Activated naive CD4-positive, alpha-beta T cell treated with anti-CD3 and anti-CD28 coated beads, Interleukin-2, amount 50 U/mL, for 72 hours (primary cell): ENCODE measurements at regions not wholly inside any gene's neighbourhood (a gene's known extent, or its start where the extent isn't known, plus 50 kb on each side); places are given as distances from the start of the nearest gene placed in this dataset.

Source experiments
- ATAC-seq, 2 donors: fragments of 150-1000 bp; cut with Tn5 transposase; 2 replicates each; pipeline ENCODE4 v1.10.0; 2021; ENCODE audit warnings: mild to moderate bottlenecking in 2 of 2, moderate library complexity in 2 of 2
- DNase-seq, 2 donors: peaks; one replicate each; pipeline ENCODE4 v3.0.0; 2021 to 2022; ENCODE audit warnings: low spot score in 2 of 2
- H3K27ac Mint-ChIP-seq, 2 donors: one replicate each; pipeline ENCODE4 v1.8.0; 2022; ENCODE audit warnings: mild to moderate bottlenecking in 2 of 2, mixed read lengths in 2 of 2
- H3K36me3 Mint-ChIP-seq, 2 donors: one replicate each; pipeline ENCODE4 v1.8.0; 2022; ENCODE audit warnings: mixed read lengths in 2 of 2
- H3K9me3 Mint-ChIP-seq, 2 donors: one replicate each; pipeline ENCODE4 v1.8.0; 2022; ENCODE audit warnings: mixed read lengths in 2 of 2

DNA sequence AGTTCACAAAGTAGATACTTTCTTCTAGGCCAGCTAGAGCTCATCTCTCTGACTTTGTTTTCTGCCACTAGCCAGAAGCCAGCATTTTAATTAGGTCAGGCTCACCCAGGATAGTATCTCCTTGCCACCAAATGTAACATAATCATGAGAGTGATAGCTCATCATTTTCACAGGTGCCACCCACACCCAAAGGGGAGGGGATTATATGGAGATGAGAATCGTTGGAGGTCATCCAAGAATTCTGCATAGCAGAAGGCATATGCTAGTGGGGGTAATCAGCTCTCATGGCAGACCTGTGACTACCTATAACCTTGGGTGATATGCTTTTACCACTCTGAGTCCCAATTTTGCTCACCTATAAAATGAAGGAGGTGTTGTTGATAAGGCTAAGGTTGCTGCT lies 523.0 kb downstream of the METTL15 start:
- no peaks in the 10 kb centered on the region for H3K36me3 Mint-ChIP-seq

DNA sequence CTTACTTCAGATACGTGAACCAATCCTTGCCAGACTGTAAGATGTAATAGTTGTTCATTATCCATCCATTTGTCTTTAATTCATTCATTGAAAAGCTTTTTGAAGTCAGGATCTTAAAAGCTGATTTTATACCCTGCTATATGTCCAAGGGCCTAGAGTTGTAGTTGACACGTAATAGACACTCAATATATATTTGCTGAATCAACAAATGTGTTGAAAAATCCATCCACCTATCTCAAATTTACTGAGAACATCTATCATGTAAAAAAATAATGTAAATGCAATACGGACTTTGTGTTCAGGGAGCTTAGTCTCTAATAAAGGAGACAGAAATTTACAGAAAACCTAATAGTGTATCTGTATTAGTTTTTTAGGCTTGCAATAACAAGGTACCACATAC lies 521.0 kb downstream of the METTL15 start:
- DNase-seq (no peak), ATAC-seq (no peak)
- peaks cover 5 to 6% of the 10 kb centered on the region in 2 donors for H3K9me3 Mint-ChIP-seq
- no peak overlapping the region for H3K27ac Mint-ChIP-seq
- H3K36me3 Mint-ChIP-seq = no peaks in the 10 kb centered on the region

More for the DNA sequence above, 523.0 kb downstream of the METTL15 start:
- Mint-ChIP-seq H3K27ac (no peak overlapping the region), H3K9me3 (peaks cover 5 to 6% of the 10 kb centered on the region in 2 donors)
- no peak for ATAC-seq
- no peak for DNase-seq

DNA sequence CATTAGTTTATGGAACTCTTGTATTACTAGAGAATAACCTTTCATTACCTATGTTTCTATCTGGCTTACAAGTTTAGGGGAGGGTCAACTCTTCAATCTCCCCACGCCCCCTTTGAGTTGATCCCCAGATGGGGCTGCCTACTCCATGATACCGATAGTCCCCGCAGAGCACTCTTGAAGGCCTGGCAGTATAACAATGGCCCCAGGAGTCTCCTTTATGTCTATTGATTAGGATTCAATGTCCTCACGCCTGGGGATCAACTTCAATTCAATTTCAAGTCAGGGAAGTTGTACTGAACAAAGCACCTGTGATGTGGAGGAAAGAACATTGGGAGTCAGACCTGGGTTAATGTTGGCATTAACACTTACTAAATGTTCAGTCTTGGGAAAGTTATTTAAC lies 520.2 kb downstream of the METTL15 start:
- ATAC-seq = no peak
- Mint-ChIP-seq H3K36me3 (no peaks in the 10 kb centered on the region), H3K27ac (no peak overlapping the region), H3K9me3 (peaks cover 6 to 7% of the 10 kb centered on the region in 2 donors)
- DNase-seq = no peak

DNA sequence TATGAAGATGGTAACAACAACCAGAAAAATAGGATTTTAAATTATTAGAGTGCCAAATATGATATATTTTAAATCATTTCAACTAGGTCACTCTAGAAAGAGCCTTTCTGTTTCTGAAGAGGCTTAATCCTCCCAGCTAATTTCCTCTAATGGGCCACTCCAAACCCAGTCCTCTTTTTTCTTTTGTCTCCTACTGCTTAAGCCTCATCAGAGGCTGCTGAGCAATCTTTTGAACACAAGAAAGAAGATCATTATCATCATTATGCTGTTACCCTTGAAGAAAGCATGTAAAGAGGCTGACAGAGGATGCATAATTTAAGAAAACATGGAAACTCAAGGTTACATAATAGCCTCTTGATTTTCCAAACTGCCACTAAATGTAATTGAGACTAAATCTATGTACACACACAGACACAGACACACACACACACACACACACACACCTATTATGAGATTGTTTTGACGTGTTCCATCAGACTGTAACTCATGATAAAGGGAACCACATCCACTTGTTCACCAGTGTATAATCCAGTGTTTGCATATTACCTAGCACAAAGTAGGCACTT lies 519.6 kb downstream of the METTL15 start:
- H3K36me3 Mint-ChIP-seq = no peaks in the 10 kb centered on the region
- DNase-seq (no peak), ATAC-seq (no peak)
- no peak overlapping the region for H3K27ac Mint-ChIP-seq
- H3K9me3 Mint-ChIP-seq = peaks cover under 1 to 7% of the 10 kb centered on the region in 2 donors

DNA sequence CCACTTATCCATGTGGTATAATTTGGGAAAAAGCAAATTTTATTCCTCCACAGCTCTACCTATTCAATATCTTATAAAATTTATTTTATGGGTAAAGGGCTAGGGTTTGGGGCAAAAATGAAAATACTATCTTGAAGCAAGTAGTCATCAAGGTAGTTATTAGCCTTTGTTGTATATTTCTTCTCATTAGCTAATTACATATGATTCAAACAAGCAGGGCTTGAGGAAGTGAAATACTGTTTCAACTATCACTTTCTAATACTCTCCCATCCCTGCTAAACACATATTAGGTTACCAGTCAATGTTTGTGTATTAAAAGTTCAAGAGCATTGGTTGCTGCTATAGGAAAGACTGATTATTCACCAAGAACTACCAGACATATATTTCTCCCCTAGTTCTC lies 517.3 kb downstream of the METTL15 start:
- no peak for ATAC-seq
- peaks cover 5 to 12% of the 10 kb centered on the region in 2 donors for H3K9me3 Mint-ChIP-seq
- no peak for DNase-seq
- no peak overlapping the region for H3K27ac Mint-ChIP-seq
- no peaks in the 10 kb centered on the region for H3K36me3 Mint-ChIP-seq

DNA sequence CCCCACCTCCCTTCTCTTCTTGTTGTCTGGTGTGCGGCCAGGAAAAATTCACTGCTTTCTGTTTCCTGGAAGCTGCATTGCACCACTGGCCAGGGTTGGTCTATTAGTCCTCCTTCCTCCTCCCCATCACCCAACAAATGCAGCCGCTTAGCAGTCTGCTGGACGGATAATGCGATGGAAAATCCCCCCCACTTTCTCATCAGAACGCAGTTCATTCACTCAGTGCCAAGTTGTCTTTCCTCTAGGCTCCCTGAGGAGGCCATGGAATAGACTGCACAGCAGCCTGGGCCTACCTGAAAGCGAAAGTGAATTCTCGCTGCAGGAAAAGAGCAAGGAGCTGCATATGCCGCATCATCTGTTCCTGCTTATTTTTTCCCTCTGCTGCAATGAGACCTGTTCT lies 513.6 kb downstream of the METTL15 start:
- H3K9me3 Mint-ChIP-seq = peaks cover 5 to 7% of the 10 kb centered on the region in 2 donors
- no peaks in the 10 kb centered on the region for H3K36me3 Mint-ChIP-seq
- ATAC-seq (no peak), DNase-seq (no peak)
- no peak overlapping the region for H3K27ac Mint-ChIP-seq

DNA sequence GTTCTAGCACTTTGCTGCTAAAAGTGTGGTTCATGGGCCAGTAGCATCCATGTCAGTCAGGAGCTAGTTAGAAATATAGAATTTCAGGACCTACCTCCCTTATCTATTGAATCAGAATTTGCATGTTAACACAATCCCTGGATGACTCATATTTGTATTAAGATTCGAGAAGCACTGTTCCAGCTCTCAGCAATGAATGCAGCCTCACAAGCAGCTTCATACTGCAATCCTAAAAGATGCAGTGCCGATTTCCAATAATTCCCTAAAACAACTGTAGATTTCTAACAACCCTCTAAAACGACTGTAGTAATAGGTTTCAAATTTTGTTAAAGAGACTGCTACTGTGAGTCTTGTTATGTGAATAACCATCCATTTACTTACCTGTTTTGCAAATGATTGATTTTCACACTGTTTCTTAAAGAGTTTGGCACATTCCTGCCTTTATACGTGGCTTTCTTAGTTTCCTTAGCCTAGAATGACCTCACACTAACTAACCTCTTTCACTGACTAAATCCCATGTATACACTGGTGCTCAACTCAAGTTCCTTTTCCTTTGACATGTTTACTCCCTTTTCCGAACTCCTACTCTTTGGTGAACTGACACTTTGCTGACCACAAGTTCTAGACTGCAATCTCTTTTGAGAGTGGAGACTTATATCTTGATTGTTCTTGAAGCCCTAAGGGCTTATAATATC lies 511.8 kb downstream of the METTL15 start:
- Mint-ChIP-seq H3K27ac (no peak overlapping the region), H3K9me3 (peaks cover 5 to 7% of the 10 kb centered on the region in 2 donors), H3K36me3 (no peaks in the 10 kb centered on the region)

DNA sequence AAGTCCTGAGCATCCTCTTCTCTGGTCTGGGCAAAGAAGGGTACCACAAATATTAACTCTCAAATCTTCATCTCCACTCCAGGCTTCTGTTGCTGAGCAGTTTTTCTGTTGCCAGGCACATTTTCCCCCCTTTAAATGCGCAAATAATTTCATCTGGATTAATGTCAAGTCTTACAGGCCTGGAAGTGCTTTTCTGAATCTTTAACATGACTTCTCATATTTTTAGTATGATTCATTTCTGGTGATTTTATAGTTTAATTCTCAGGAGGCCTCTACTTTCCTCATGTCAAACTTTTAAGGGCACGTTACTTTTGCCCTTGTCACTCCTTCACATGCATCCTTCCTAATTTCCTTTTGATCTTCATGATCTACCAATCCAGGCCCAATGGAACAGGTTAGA lies 510.2 kb downstream of the METTL15 start:
- H3K36me3 Mint-ChIP-seq = no peaks in the 10 kb centered on the region
- ATAC-seq = no peak
- DNase-seq = no peak
- H3K9me3 Mint-ChIP-seq = peaks cover 5% of the 10 kb centered on the region in 2 donors
- H3K27ac Mint-ChIP-seq = no peak overlapping the region

More for the DNA sequence above, 511.8 kb downstream of the METTL15 start:
- no peak for DNase-seq
- ATAC-seq = no peak

DNA sequence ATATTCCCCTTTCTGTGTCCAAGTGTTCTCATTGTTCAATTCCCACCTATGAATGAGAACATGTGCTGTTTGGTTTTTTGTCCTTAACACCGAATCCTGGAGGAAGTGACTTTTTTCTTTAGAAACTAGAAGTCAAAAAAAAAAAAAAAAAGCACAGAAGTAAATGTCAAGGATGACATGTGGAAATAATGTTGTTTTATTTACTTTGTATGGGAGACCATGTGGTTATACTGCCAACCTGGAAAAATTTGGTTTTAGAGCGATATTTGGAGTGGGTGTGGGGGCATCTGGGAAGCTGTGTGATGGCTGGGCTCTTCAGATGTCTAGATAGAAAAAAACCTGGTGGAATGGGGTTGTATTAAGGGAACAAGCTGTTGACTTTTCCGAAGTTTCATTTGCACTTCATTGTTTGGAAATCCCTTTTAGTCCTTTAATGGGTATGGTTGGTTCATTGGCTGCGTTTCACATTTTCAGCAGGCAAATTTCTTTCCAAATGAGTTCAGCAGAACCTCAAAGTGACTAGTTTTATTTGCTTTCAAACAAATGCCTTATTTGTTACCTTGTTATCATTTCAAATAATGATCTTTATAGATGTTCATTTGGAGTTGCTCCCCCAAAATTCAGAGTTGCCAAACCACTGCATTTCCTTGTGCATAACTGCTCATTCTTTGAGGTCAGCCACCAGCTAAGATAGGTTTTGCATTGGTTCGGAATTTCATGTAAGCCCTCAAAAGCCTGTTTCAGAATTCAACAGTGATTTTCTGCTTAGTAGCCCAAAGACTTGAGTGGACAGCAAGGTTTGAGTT lies 508.2 kb downstream of the METTL15 start:
- ATAC-seq (no peak), DNase-seq (no peak)
- H3K36me3 Mint-ChIP-seq = no peaks in the 10 kb centered on the region
- no peaks in the 10 kb centered on the region for H3K9me3 Mint-ChIP-seq
- H3K27ac Mint-ChIP-seq = no peak overlapping the region

DNA sequence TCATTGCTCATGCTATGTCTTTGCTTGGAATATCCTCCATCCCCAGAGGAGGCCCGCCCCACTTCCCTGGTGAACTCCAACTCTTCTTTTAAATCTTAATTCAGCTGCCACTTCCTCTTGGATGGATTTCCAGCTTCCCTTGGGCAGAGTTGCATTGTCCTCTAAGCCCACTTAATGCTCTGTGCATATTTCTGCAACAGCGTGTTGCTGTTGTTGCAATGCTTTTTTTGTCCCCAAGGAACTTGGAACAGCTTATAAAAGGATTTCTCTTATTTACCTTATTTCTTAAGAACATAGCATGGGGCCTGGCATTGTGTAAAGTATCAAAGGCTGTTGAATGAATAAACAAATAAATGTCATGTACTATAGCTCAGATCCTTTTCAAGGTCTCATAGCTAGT lies 507.4 kb downstream of the METTL15 start:
- Mint-ChIP-seq H3K9me3 (no peaks in the 10 kb centered on the region), H3K27ac (no peak overlapping the region), H3K36me3 (no peaks in the 10 kb centered on the region)
- DNase-seq (no peak), ATAC-seq (no peak)

DNA sequence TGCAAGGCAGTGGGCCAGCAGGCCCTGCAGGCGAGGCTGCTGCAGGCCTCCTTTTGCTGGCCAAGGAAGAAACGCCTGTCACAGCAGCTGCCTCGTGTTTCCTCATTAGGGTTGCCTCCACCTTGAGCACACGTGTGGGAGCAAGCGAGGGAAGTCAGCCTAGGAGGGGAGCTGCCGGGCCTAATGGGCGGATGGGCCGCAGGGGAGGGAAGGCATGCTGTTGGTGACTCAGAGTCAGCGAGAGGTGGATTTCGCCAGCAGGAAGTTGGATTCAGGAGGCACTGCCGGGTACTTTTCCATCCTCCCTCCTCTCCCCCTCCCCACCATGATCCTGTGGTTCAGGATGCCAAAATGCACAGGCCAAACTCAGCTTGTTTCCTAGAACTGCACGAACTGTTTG lies 498.7 kb downstream of the METTL15 start:
- Mint-ChIP-seq H3K36me3 (no peaks in the 10 kb centered on the region), H3K27ac (no peak overlapping the region), H3K9me3 (peaks cover 10% of the 10 kb centered on the region in 2 donors)
- ATAC-seq = no peak
- no peak for DNase-seq

DNA sequence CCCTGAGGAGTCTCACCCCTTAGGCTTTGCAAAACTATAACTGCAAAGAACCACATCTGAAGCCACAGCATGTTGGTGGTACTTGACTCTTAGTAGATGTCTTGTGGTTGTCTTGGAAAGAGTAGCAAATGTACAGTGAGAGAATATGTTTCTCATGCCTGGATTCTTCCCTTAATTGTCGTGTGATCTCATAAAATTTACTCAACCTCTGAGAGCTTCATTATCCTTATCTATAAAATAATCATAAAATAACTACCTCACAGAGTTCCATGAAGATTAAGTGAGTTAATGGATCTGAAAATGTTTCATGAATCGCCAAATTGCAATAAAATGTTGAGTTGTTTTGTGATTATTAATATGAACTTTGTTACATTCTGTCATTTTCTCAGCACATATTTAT lies 491.5 kb downstream of the METTL15 start:
- peaks cover 0 to 4% of the 10 kb centered on the region in 2 donors for H3K36me3 Mint-ChIP-seq
- no peak for ATAC-seq
- peaks cover 5 to 15% of the 10 kb centered on the region in 2 donors for H3K9me3 Mint-ChIP-seq
- H3K27ac Mint-ChIP-seq = no peak overlapping the region
- no peak for DNase-seq

DNA sequence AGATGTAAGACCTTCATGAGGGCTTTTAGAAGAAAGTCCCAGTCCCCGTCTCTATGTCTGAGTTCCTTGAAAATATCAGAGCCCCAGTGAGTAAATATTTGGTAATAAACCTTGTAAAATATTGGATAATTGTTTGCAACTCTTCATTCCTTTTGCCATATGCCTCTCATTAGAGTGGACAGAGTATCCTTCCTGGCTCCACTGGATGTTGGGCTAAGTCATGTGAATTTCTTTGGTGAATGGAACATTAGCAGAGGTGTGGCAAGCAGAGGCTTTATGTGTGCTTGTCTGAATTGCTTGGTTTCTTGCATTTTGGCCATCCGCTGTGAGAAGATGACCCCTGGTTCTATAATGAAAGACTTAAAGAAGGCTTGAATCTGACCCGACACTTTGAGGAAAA lies 490.3 kb downstream of the METTL15 start:
- H3K9me3 Mint-ChIP-seq = peaks cover 5 to 15% of the 10 kb centered on the region in 2 donors
- DNase-seq (no peak), ATAC-seq (no peak)
- peaks cover 0 to 4% of the 10 kb centered on the region in 2 donors for H3K36me3 Mint-ChIP-seq
- no peak overlapping the region for H3K27ac Mint-ChIP-seq

DNA sequence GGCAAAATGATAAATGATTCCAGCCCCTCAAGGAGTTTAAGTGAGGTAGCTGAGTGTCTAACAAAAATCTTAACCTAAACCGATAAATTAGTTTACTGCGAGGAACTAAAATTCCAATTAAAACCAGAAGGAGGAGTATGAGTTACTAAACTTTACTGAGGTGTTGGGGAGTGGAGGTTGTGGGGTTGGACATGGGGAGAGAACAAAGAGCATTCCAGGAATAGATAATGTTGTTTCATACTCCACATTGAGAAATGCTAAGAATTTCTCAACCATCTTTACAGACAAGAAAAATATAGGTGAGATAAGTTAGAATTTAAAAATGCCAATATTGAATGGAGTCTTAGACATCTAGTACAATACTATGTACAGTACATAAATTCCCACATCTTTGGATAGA lies 488.6 kb downstream of the METTL15 start:
- peaks cover 0 to 4% of the 10 kb centered on the region in 2 donors for H3K36me3 Mint-ChIP-seq
- DNase-seq (no peak), ATAC-seq (no peak)
- H3K9me3 Mint-ChIP-seq = peaks cover 9 to 10% of the 10 kb centered on the region in 2 donors
- H3K27ac Mint-ChIP-seq = no peak overlapping the region

DNA sequence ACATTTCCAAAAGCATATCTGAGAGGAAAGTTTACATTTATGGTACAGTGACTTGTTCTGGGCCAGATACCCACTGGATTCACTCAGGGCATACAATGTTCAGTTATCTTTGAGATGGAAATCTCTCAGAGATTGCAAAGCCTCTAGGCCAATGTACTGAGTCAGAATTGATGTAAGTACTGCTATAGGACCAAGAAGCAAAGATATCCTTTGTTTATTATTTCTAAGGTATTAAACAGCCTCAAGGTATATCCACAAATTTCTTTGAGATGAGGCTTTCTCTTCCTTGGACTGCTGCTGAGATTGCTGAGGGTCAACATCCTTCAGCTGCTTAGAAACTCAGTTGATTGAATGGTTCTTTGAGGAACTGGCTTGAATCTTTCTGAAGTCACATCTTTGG lies 484.0 kb downstream of the METTL15 start:
- peaks cover 4 to 9% of the 10 kb centered on the region in 2 donors for H3K9me3 Mint-ChIP-seq
- H3K27ac Mint-ChIP-seq = no peak overlapping the region
- ATAC-seq (no peak), DNase-seq (no peak)
- H3K36me3 Mint-ChIP-seq = peaks cover 0 to 4% of the 10 kb centered on the region in 2 donors

DNA sequence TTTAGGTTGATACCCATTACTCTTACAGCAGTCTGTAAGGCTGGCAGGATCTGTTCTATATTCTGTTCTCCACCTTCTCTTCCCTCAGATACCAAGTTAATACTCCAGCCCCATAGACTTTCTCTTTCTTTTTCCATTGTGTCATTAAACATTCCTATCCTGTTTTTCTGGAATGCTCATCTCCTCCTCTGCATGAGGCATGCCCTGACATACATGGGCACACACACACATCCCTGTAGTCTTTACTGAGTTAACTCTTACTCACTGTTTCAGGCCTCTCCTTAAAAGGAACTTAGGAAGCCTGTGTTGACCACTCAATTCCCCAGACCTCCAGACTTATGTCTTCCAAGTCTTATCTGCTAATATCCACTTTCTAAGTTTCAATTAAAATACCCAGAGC lies 476.8 kb downstream of the METTL15 start:
- H3K36me3 Mint-ChIP-seq = no peaks in the 10 kb centered on the region
- no peak for ATAC-seq
- H3K9me3 Mint-ChIP-seq = peaks cover 6 to 10% of the 10 kb centered on the region in 2 donors
- DNase-seq = no peak
- H3K27ac Mint-ChIP-seq = no peak overlapping the region

DNA sequence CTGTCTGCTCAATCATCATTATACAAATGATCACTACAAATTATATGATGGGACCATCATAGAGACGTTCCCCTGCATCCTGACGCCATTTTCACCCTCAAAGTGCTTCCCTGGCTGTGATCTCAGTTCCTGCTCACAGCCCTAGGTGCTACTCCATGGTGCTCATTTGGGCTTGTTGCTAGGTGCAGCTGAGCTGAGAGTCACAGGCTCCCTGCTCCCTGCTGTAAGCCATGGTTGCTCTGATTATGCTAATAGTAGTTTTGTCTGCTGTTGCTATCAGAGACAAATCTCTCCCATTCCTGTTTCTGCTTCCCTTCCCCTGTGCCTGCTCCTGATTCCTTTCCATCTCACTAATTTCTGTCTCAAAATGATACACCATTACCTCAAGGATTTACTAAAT lies 474.3 kb downstream of the METTL15 start:
- H3K36me3 Mint-ChIP-seq = no peaks in the 10 kb centered on the region
- ATAC-seq (no peak), DNase-seq (no peak)
- H3K9me3 Mint-ChIP-seq = peaks cover 6 to 10% of the 10 kb centered on the region in 2 donors
- no peak overlapping the region for H3K27ac Mint-ChIP-seq
